ENCODE measurements at regions not wholly inside any gene's neighbourhood (a gene's known extent, or its start where the extent isn't known, plus 50 kb on each side); places are given as distances from the start of the nearest gene placed in this dataset.
"Not testable (repeated sequence)": the region's sequence is repeated elsewhere in the genome, so short reads cannot be mapped to it uniquely, and the experiment has no call there.

DNA sequence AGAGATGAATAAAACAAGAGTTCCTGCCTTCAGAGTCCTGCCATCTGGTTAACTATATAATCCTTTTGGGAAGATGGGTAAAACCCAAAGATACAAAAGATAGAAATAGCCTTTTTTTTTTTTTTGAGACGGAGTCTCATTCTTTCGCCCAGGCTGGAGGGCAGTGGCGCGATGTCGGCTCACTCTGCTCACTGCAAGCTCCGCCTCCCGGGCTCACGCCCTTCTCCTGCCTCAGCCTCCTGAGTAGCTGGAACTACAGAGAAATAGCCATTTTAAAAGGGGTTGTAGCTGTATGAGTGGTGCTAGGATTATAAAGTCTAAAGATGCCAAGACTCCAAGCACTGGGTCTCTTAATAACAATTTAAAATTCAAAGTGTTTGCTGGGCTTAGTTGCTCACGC is 97.2 kb downstream of the KDR start:
- Histone ChIP-seq H3K9ac (ENCODE audit: low read length) (no peak overlapping the region), H3F3A (ENCODE audit: low read length, unreplicated experiment) (no peaks in the 10 kb centered on the region), H3K4me3 (ENCODE audit: low read length) (no peak overlapping the region), H3K9me2 (replicated peaks; ENCODE audit: low read length) (no peaks in the 10 kb centered on the region), H3K4me2 (ENCODE audit: low read length) (no peak overlapping the region), H3K79me2 (ENCODE audit: low read length) (no peaks in the 10 kb centered on the region), H3K4me1 (ENCODE audit: insufficient read depth, low read length) (peaks cover 8% of the 10 kb centered on the region), H3K36me3 (ENCODE audit: low read depth, low read length) (no peaks in the 10 kb centered on the region), H3K27ac (ENCODE audit: low read length) (no peak overlapping the region), H4K20me1 (ENCODE audit: low read length) (no peaks in the 10 kb centered on the region), H3K9me3 (ENCODE audit: low read length) (no peaks in the 10 kb centered on the region), H3K27me3 (ENCODE audit: low read length) (no peaks in the 10 kb centered on the region), H2AFZ (ENCODE audit: low read length) (no peak overlapping the region)
- ATAC-seq (no peak), DNase-seq (no peak)
- TF ChIP-seq EZH2phosphoT487 (IDR thresholded peaks at IDR 0.05; ENCODE audit: borderline replicate concordance, low read length) (no peak), EZH2 (IDR thresholded peaks at IDR 0.05; ENCODE audit: low read length, unreplicated experiment) (no peak)
- TF ChIP-seq, protein P1, sequence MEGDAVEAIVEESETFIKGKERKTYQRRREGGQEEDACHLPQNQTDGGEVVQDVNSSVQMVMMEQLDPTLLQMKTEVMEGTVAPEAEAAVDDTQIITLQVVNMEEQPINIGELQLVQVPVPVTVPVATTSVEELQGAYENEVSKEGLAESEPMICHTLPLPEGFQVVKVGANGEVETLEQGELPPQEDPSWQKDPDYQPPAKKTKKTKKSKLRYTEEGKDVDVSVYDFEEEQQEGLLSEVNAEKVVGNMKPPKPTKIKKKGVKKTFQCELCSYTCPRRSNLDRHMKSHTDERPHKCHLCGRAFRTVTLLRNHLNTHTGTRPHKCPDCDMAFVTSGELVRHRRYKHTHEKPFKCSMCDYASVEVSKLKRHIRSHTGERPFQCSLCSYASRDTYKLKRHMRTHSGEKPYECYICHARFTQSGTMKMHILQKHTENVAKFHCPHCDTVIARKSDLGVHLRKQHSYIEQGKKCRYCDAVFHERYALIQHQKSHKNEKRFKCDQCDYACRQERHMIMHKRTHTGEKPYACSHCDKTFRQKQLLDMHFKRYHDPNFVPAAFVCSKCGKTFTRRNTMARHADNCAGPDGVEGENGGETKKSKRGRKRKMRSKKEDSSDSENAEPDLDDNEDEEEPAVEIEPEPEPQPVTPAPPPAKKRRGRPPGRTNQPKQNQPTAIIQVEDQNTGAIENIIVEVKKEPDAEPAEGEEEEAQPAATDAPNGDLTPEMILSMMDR (conservative IDR thresholded peaks at IDR 0.05; ENCODE audit: low read depth, low read length): no peak
- ChIA-PET POLR2A (ENCODE audit: unreplicated experiment) (no interaction called here), CTCF (no interaction called here)
- no TSS peak for BruUV-seq (replicated peaks)
- intact Hi-C loops (cut with micrococcal nuclease): loop anchor here (10.0 kb wide), 1 partner anchor 47 kb away; no protein-coding TSS in a partner anchor

- H3K27ac ChIP-seq (ENCODE audit: low read length): no peak overlapping the region
- ChIA-PET POLR2A (ENCODE audit: unreplicated experiment) (no interaction called here), CTCF (no interaction called here)
- BruUV-seq (replicated peaks): no TSS peak
- DNase-seq (no peak), ATAC-seq (no peak)
- H3K4me1 ChIP-seq (ENCODE audit: insufficient read depth, low read length): peaks cover 2% of the 10 kb centered on the region
- intact Hi-C loops (cut with micrococcal nuclease): loop anchor here (10.0 kb wide), 1 partner anchor 47 kb away; no protein-coding TSS in a partner anchor
- H3K9ac ChIP-seq (ENCODE audit: low read length): no peak overlapping the region
- H3K9me3 ChIP-seq (ENCODE audit: low read length): no peaks in the 10 kb centered on the region
- H3K27me3 ChIP-seq (ENCODE audit: low read length): no peaks in the 10 kb centered on the region
- no peaks in the 10 kb centered on the region for H3K79me2 ChIP-seq (ENCODE audit: low read length)
- H3K4me2 ChIP-seq (ENCODE audit: low read length): no peak overlapping the region
- no peaks in the 10 kb centered on the region for H4K20me1 ChIP-seq (ENCODE audit: low read length)
- no peaks in the 10 kb centered on the region for H3K36me3 ChIP-seq (ENCODE audit: low read depth, low read length)
- TF ChIP-seq, protein P1 (conservative IDR thresholded peaks at IDR 0.05; ENCODE audit: low read depth, low read length): no peak
- no peak for TF ChIP-seq EZH2 (IDR thresholded peaks at IDR 0.05; ENCODE audit: low read length, unreplicated experiment)
- TF ChIP-seq EZH2phosphoT487 (IDR thresholded peaks at IDR 0.05; ENCODE audit: borderline replicate concordance, low read length): no peak
- no peak overlapping the region for H2AFZ ChIP-seq (ENCODE audit: low read length)
- H3K4me3 ChIP-seq (ENCODE audit: low read length): no peak overlapping the region
- H3K9me2 ChIP-seq (replicated peaks; ENCODE audit: low read length): no peaks in the 10 kb centered on the region
- H3F3A ChIP-seq (ENCODE audit: low read length, unreplicated experiment): no peaks in the 10 kb centered on the region
These were observed 97.8 kb downstream of the KDR start for GRCh38 chr4:55027596-55027995.

- H3K27ac ChIP-seq (ENCODE audit: low read length); H3K9me3 ChIP-seq (ENCODE audit: low read length); H3K36me3 ChIP-seq (ENCODE audit: low read depth, low read length); H3K9me2 ChIP-seq (replicated peaks; ENCODE audit: low read length); H3K4me1 ChIP-seq (ENCODE audit: insufficient read depth, low read length); POLR2A ChIA-PET (ENCODE audit: unreplicated experiment); CTCF ChIA-PET; H4K20me1 ChIP-seq (ENCODE audit: low read length); BruUV-seq (replicated peaks); H3K27me3 ChIP-seq (ENCODE audit: low read length); H3K79me2 ChIP-seq (ENCODE audit: low read length); H2AFZ ChIP-seq (ENCODE audit: low read length); H3F3A ChIP-seq (ENCODE audit: low read length, unreplicated experiment); DNase-seq; H3K4me3 ChIP-seq (ENCODE audit: low read length); H3K4me2 ChIP-seq (ENCODE audit: low read length); H3K9ac ChIP-seq (ENCODE audit: low read length); ATAC-seq: not testable (repeated sequence)
- intact Hi-C loops (cut with micrococcal nuclease): loop anchor here (10.0 kb wide), 1 partner anchor 49 kb away; no protein-coding TSS in a partner anchor
These were observed 99.9 kb downstream of the KDR start for GRCh38 chr4:55025456-55025855.

All from PC-3 (cell line).